Activated CD4-positive, alpha-beta T cell treated with anti-CD3 and anti-CD28 coated beads, Interleukin-2, amount 10 ng/mL, durations not matched to agents 24 days and 14 days (primary cell): ENCODE measurements at regions not wholly inside any gene's neighbourhood (a gene's known extent, or its start where the extent isn't known, plus 50 kb on each side); places are given as distances from the start of the nearest gene placed in this dataset.

Experiments used
- DNase-seq: peaks from one replicate; pipeline ENCODE4 v3.0.0; 2022
- H3K27ac Mint-ChIP-seq: one replicate; pipeline ENCODE4 v1.8.0; 2022; ENCODE audit warnings: mild to moderate bottlenecking, mixed read lengths
- H3K27me3 Mint-ChIP-seq: one replicate; pipeline ENCODE4 v1.8.0; 2022; ENCODE audit warnings: mixed read lengths
- H3K36me3 Mint-ChIP-seq: one replicate; pipeline ENCODE4 v1.8.0; 2022; ENCODE audit warnings: low read depth, mild to moderate bottlenecking, mixed read lengths
- H3K4me1 Mint-ChIP-seq: one replicate; pipeline ENCODE4 v1.8.0; 2021; ENCODE audit warnings: mixed read lengths
- H3K4me3 Mint-ChIP-seq: one replicate; pipeline ENCODE4 v1.8.0; 2022; ENCODE audit warnings: mild to moderate bottlenecking, moderate library complexity, mixed read lengths
- H3K9me3 Mint-ChIP-seq: one replicate; pipeline ENCODE4 v1.8.0; 2021; ENCODE audit warnings: mixed read lengths
- intact Hi-C: fragments of 100-400 bp; cut with micrococcal nuclease; formaldehyde crosslinking; loops from one replicate; pipeline ENCODE4 v1.15.1; 2023

- no peaks in the 10 kb centered on the region for H3K36me3 Mint-ChIP-seq
- H3K9me3 Mint-ChIP-seq, result peaks cover 8% of the 10 kb centered on the region
- DNase-seq, result no peak
These were observed 227.4 kb upstream of the GSE1 start for GRCh38 chr16:85385463-85386331.

DNA sequence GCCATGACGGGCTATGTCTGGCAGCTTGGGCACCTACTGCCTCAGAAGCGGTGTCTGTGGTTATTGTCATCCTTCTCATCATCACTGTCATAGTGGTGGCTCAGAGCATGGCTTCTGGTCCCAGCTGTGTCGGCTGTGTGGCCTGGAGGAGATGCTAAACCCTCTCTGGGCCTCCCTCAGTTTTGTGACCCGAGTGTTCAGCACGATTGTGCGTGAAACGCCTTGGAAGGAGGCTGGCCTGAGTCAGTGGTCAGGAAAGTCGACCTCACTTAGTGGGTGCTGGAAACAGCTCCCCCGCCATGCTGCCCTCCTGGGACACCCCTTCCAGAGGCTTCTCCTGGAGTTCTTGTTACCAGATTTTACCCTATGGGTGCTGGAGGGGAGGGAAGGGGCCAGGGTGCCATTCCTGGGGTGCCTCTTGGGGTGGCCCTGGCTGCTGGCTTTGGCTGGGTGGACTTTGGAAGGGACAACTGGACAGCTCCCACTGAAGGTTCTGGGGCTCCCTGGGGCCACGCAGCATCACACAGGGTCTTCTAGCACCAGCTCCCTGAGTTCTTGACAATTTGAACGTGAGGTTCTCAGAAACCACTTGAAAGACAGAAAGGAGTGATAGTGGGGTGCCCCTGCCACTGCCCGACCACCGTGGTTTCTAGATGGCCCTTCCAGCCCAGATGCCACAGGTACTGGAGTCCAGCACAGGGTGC is 226.5 kb upstream of the GSE1 start:
- H3K36me3 Mint-ChIP-seq, result no peaks in the 10 kb centered on the region
- H3K4me1 Mint-ChIP-seq, result no peaks in the 10 kb centered on the region
- H3K27me3 Mint-ChIP-seq, result no peaks in the 10 kb centered on the region
- DNase-seq, result no peak
- H3K27ac Mint-ChIP-seq, result no peak overlapping the region
- peaks cover 8% of the 10 kb centered on the region for H3K9me3 Mint-ChIP-seq
- intact Hi-C loops, result no loop called here
- H3K4me3 Mint-ChIP-seq, result no peak overlapping the region

More at GRCh38 chr16:85385463-85386331, 227.4 kb upstream of the GSE1 start:
- Mint-ChIP-seq H3K27me3 (no peaks in the 10 kb centered on the region), H3K4me3 (no peak overlapping the region), H3K27ac (no peak overlapping the region), H3K4me1 (no peaks in the 10 kb centered on the region)
- intact Hi-C loops, result no loop called here

DNA sequence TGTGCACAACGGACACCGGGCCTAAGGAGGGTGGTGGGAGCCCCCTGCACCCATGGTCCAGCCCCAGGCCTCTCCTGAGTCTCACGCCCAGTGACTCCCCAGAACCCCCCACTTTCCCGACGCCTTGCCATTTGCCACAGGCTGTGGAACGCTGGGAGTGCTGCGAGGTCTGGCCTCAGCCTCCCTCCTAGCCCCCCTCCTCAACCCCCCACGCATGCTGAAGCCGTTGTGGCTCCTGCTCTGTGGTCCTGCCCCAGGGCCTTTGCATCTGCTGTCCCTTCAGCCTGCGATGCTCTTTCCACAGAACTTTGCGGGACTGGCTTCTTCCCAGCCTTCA is 226.0 kb upstream of the GSE1 start:
- Mint-ChIP-seq H3K4me3 (no peak overlapping the region), H3K27me3 (no peaks in the 10 kb centered on the region), H3K9me3 (peaks cover 8% of the 10 kb centered on the region), H3K4me1 (no peaks in the 10 kb centered on the region), H3K36me3 (no peaks in the 10 kb centered on the region), H3K27ac (no peak overlapping the region)
- intact Hi-C loops, result no loop called here
- DNase-seq, result no peak

DNA sequence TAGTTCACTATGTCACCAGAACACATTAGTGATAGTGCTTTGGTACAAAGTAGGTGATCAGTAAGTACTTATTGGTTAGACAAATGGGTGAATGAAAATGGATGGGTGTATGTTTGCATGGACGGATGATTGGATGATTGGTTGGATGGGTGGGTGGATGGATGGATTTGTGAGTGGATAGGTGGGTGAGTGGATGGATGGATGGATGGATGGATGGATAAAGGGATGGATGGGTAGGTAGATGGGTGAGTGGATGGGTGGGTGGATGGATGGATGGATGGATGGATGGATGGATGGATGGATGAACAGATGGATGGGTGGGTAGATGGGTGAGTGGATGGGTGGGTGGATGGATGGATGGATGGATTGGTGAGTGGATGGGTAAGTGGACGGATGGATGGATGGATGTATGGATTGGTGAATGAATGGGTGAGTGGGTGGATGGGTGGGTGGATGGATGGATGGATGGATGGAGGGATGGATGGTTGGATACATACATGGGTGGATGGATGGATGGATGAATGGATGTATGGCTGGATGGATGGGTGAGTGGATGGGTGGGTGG is 225.3 kb upstream of the GSE1 start:
- Mint-ChIP-seq H3K9me3 (peaks cover 8% of the 10 kb centered on the region), H3K27me3 (no peaks in the 10 kb centered on the region), H3K36me3 (no peaks in the 10 kb centered on the region), H3K27ac (no peak overlapping the region), H3K4me1 (no peaks in the 10 kb centered on the region), H3K4me3 (no peak overlapping the region)
- DNase-seq, result no peak
- intact Hi-C loops, result no loop called here

- no peak for DNase-seq
- H3K27me3 Mint-ChIP-seq, result no peaks in the 10 kb centered on the region
- H3K4me3 Mint-ChIP-seq, result no peak overlapping the region
- H3K9me3 Mint-ChIP-seq, result peaks cover 4% of the 10 kb centered on the region
- H3K4me1 Mint-ChIP-seq, result no peaks in the 10 kb centered on the region
- H3K36me3 Mint-ChIP-seq, result no peaks in the 10 kb centered on the region
- intact Hi-C loops, result no loop called here
- no peak overlapping the region for H3K27ac Mint-ChIP-seq
These were observed 223.2 kb upstream of the GSE1 start for GRCh38 chr16:85389679-85390470.

DNA sequence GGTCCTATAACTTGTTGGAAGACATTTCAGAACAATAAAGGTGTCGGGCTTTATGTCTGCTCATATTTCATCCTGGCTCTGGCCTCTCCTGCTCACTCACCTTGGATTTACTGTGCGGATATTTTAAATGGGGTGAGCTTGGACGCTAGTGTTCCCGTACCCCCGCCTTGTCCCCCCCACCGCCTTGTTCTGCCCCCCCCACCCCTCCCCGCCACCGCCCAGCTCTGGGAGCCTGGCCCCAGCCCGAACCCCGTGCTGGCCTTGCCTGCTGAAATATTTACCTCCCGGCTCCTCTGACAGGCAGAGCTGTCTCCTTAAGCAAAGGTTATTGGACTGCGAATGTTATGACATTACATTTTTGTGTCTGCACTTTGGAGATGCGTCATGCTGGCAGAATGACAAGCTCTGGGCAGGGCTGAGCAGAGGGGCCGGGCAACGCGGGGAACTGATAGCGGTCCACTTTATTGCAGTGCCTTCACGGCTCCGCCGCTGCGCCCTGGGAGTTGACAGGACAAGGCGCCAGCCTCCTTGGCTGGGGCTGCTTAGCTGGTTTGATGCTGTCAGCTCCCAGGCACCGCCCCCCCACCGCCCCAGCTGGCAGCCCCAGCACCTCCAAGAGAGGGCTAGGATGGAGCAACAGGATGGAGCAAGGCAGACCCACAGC is 222.5 kb upstream of the GSE1 start:
- no peaks in the 10 kb centered on the region for H3K36me3 Mint-ChIP-seq
- no peaks in the 10 kb centered on the region for H3K27me3 Mint-ChIP-seq
- DNase-seq, result no peak
- H3K4me3 Mint-ChIP-seq, result no peak overlapping the region
- H3K4me1 Mint-ChIP-seq, result no peaks in the 10 kb centered on the region
- H3K9me3 Mint-ChIP-seq, result peaks cover 4% of the 10 kb centered on the region
- intact Hi-C loops, result no loop called here
- no peak overlapping the region for H3K27ac Mint-ChIP-seq

- H3K27ac Mint-ChIP-seq, result no peak overlapping the region
These were observed 221.9 kb upstream of the GSE1 start for GRCh38 chr16:85391175-85391707.

DNA sequence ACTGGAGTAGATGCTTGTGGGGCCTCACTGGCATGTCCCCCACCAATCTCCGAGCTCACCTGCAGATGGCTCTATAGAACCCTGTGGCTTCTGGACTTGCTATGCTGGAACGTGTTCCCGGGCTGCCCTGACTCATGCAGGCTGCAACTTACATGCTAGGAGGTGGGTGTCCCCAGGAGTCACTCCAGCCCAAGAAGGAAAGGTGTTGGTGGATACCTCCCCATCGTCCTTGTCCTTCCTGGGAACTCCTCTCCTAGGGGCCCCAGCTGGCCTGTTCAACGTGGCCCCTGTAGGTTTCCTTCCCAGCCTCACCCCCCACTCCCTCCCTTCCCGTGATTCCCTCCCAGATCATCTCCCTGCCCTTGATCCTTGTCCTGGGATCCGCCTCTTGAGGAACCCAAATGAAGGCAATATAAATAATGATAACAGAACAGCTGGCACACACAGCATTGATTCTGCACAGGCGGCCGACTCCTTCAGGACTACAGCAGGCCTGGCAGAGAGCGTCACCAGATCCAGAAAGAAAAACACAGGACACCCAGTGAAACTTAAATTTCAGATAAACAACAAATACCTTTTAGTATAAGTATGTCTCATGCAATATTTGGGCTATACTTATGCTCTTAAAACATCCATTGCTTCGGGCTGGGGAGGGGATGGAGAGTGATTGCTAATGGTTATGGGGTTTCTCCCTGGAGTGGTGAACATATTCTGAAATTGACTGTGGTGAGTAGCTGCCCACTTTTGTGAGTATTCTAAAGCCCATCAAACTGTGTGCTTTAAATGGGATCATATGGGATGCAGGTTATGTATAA is 221.1 kb upstream of the GSE1 start:
- H3K4me1 Mint-ChIP-seq, result no peaks in the 10 kb centered on the region
- no peaks in the 10 kb centered on the region for H3K27me3 Mint-ChIP-seq
- intact Hi-C loops, result loop anchor here (2.0 kb wide), 1 partner anchor 327 kb away; no protein-coding TSS in a partner anchor
- H3K27ac Mint-ChIP-seq, result no peak overlapping the region
- no peak overlapping the region for H3K4me3 Mint-ChIP-seq
- no peaks in the 10 kb centered on the region for H3K36me3 Mint-ChIP-seq
- peaks cover 4% of the 10 kb centered on the region for H3K9me3 Mint-ChIP-seq
- no peak for DNase-seq

More at GRCh38 chr16:85391175-85391707, 221.9 kb upstream of the GSE1 start:
- H3K4me1 Mint-ChIP-seq, result no peaks in the 10 kb centered on the region
- H3K36me3 Mint-ChIP-seq, result no peaks in the 10 kb centered on the region
- H3K4me3 Mint-ChIP-seq, result no peak overlapping the region
- no peak for DNase-seq
- H3K27me3 Mint-ChIP-seq, result no peaks in the 10 kb centered on the region
- intact Hi-C loops, result no loop called here
- peaks cover 4% of the 10 kb centered on the region for H3K9me3 Mint-ChIP-seq

DNA sequence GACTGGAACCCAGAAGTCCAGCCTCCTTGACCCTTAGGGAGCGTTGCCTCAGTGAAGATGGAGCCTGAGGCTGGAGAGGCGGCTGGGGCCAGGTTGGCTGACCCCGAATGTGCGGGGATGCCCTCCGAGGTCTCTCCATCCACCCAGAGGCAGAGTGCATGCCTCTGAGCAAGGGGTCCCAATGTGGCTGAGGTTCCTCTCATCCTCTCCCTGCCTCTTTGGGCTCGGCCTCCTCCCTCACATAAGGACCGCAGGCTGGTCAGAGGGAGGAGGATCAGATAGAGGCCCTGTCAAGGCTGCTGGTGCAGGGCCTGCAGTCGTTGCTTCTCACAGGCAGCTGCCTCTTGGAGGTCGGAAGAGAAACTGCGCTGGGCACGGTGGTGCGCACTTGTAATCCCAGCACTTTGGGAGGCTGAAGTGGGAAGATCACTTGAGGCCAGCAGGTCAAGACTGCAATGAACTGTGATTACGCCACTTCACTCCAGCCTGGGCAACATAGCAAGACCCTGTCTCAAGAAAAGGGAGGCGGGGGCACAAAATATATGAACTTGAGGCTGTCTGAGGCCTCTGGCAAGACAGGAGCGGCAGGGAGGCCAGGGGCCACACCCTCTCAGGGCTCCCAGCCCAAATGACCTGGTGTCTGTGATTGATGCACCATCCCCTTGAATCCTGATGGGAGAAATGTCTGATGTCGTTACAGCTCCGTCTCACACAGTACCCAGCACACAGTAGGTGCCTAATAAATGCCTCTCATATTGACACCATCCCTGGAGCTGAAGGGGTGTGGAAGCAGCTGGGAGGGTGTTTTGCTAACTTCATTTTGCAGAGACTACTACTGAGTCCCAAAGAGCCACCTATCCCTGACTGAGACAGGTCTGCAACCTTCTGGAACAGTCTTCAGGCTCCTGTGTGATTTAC is 220.1 kb upstream of the GSE1 start:
- Mint-ChIP-seq H3K27ac (no peak overlapping the region), H3K4me3 (no peak overlapping the region), H3K4me1 (no peaks in the 10 kb centered on the region), H3K36me3 (no peaks in the 10 kb centered on the region), H3K9me3 (no peaks in the 10 kb centered on the region), H3K27me3 (no peaks in the 10 kb centered on the region)
- DNase-seq, result no peak
- intact Hi-C loops, result loop anchor here (2.0 kb wide), 1 partner anchor 326 kb away; no protein-coding TSS in a partner anchor

- Mint-ChIP-seq H3K4me3 (no peak overlapping the region), H3K4me1 (no peaks in the 10 kb centered on the region), H3K9me3 (no peaks in the 10 kb centered on the region), H3K27me3 (no peaks in the 10 kb centered on the region), H3K27ac (no peak overlapping the region), H3K36me3 (no peaks in the 10 kb centered on the region)
- peak; percentile 89 for DNase-seq
- intact Hi-C loops, result loop anchor here (2.0 kb wide), 1 partner anchor 325 kb away; no protein-coding TSS in a partner anchor
These were observed 219.3 kb upstream of the GSE1 start for GRCh38 chr16:85393674-85394451.

GRCh38 chr16:85394456-85395206 is 218.5 kb upstream of the GSE1 start:
- H3K4me3 Mint-ChIP-seq, result no peak overlapping the region
- H3K27me3 Mint-ChIP-seq, result no peaks in the 10 kb centered on the region
- intact Hi-C loops, result no loop called here
- H3K9me3 Mint-ChIP-seq, result no peaks in the 10 kb centered on the region
- H3K4me1 Mint-ChIP-seq, result no peaks in the 10 kb centered on the region
- no peak overlapping the region for H3K27ac Mint-ChIP-seq
- no peaks in the 10 kb centered on the region for H3K36me3 Mint-ChIP-seq
- DNase-seq, result no peak
